ENCODE measurements at regions not wholly inside any gene's neighbourhood (a gene's known extent, or its start where the extent isn't known, plus 50 kb on each side); places are given as distances from the start of the nearest gene placed in this dataset.
A peak's percentile ranks its signal among the peaks of the same experiment; 100 is the strongest.

GRCh38 chr1:84759756-84760155, 69.5 kb upstream of the SSX2IP start:
- DNase-seq, result no peak

- DNase-seq, result peak; percentile 20 to 30
These were observed 68.8 kb upstream of the SSX2IP start for GRCh38 chr1:84758968-84759491.

DNA sequence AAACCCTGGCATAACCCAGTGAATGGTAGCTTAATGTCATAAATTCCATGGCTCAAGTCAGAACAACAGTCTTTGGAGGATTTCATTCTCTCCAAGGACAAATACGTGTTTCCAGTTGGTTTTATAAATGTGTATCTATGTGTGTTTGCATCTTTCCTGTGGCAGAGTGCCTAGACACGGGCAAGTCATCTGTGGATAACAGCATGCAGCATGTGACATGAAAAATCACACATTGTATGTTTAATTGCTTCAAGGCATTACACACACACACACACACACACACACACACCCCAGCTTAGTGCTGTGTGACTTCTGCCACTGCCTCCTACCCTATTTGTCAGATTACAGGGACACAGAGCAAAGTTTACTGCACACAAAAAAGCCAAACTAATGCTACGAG, 68.2 kb upstream of the SSX2IP start:
- no peak for DNase-seq

DNA sequence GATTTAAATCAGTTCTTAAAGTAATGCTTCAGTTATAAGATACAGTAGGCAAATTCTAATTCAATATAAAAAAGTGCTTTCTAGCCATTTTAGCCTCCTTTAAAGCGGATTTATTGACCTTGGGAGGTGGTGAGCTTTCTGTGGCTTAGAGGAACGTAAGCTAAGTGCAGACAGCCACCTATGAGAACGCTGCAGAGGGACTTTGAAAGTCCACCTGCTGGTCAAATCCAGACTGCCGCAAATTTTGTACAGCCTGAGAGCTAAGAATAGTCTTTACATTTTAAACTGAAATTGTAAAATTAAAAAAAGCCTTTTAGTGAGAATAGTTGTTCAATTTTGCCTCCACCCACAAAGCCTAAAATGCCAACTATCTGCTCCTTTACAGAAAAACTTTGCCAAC, 67.0 kb upstream of the SSX2IP start:
- no peak for DNase-seq

DNA sequence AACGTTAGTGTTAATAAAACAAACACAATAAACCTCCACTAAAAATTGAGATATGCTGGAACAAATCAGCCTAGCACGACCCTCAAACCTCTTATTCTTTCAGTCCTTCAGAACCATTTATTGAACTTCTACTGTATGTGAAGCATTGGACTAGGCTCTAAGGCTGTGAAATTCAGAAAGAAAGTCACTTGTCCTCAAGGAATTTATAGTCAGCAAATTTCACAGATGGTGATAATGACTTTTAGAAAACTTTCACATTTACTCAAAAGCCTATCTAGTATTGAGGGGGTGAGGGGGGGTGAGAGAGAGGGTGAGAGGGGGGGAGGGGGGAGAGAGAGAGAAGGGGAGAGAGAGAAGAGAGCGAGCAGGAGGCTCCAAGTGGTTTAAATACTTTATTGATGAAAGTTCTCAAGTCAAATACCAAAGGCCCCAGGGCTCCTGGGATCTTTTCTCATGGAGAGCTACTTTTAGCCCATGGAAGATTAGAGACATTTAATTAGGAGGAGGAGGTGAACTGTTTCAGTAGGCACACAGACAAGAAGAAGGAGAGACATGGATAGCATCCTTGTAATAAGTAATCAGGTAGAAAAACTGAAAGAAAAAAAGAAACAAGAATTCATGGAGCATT, 66.3 kb upstream of the SSX2IP start:
- DNase-seq, result no peak

DNA sequence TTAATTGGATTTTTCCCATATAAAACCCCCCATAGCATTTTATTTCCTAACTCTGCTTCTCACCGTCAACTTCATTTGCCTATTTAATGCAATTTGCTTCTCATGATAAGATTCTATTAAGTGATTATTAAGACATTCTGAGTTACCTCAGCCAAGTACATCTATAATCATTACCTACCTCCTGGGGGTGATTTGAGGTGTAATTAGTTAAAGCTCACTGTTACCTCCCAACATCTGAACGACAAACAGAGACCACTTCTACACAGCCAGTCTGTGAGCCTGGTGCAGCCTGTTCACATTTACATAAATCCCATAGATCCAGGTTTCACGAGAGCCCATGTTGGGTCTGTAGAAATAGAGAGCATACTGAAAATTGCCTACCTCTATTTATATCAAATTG, 65.7 kb upstream of the SSX2IP start:
- DNase-seq, result no peak

- no peak for DNase-seq
These were observed 65.0 kb upstream of the SSX2IP start for GRCh38 chr1:84755216-84755615.

DNA sequence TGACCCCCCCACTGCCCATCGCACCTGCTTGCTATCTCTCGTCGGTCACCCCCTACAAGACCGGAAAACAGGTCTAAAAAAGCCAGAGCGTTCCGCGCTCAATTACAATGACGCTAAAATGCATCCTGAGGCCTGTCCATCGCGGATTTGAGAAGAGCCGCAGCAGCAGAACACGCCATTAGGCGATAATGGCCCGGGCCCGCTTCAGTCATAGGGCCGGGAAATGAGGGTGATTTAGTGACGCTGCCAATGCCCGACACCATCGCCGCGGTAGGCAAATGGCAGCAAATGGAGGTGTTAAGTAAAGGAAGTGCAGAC, 64.1 kb upstream of the SSX2IP start:
- no peak for DNase-seq

DNA sequence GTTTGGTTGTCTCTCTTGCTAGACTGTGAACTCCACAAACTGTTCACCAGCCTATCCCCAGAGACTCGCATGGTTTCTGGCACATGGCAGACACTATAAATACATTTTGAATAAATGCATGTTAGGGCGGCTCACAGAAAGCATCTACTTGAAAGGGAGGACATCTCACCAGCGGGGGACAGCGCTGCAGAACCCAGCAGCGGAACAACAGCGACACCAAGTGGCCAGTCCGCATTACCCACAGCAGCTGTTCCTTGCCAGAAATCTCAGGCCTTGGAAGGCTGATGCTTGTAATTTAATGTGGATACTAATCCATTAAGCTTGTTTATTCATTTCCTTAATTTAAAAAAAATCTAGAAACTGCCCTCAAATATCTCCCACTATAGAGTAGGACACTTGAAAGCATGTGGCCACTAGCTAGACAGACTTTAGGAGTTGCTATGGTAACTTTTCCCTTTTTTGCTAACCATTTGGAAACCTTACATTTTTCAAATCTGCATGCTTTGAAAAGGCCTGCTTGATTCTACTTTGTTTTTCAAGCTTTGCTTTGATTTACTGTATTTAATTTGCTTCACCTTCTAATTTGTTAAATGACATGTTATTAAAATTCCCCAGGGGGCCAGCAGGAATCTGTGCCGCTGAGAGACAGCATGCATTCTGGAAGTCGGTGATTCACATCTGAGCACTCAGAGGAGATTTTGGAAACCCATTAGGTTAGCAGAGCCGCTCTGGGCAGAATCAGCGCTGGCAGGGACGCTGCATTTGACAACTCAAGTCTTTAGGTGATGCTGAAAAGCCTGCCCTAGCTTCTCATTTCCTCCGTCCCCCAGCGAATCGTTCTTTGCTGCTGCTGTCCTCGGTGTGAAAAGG, 63.5 kb upstream of the SSX2IP start:
- peak; percentile 35 to 81 for DNase-seq

DNA sequence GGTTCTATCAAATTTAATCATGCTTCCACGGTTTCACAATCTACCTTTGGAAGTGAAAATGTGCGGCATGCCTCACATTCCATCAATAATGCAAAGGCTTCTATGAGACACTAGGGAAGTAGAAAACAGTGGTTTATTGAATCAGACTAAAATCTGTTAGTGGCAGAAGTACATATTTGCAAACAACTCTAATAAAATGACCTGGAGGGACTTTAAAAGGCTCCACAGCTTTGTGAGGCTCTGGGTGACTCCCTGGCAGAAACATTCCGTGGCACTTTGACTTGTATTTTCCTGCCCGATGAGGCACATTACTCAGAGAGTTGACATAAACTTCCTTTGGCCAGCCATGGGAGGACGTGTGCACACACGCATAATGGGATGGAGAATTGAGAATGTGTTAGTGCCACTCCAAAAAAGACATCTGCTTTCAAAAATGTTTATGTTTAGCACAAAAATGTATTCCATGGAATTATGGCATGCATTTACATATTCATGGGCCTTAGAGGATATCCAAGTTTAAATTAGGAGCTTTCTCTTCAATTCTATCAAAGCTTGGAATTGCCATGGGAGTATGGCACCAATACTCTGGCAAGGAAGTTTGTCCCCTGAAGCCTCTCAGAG, 60.0 kb upstream of the SSX2IP start:
- no peak for DNase-seq

- DNase-seq, result no peak
These were observed 59.2 kb upstream of the SSX2IP start for GRCh38 chr1:84749427-84749826.

- DNase-seq, result no peak
These were observed 58.1 kb upstream of the SSX2IP start for GRCh38 chr1:84748364-84748763.

- DNase-seq, result no peak
These were observed 55.6 kb upstream of the SSX2IP start for GRCh38 chr1:84745857-84746256.

- DNase-seq, result no peak
These were observed 53.6 kb upstream of the SSX2IP start for GRCh38 chr1:84743896-84744295.

DNA sequence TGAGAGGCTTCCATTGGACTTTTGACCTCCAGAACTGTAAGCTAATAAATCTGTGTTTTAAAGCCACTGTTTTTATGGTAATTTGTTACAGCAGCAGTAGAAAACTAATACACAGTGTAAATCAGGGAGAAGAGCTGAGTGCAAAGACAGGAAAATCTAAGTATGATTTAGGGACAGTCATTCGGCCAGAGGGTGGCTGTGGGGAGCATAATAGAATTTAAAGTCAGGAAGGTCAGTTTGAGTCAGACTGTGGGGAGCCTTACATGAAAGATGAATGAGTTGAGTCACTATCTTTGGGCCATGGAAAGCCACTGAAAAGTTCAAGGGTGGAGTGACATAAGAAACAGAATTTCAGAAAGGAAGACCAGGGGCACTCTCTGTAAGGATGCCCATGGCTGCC, 52.4 kb upstream of the SSX2IP start:
- no peak for DNase-seq

DNA sequence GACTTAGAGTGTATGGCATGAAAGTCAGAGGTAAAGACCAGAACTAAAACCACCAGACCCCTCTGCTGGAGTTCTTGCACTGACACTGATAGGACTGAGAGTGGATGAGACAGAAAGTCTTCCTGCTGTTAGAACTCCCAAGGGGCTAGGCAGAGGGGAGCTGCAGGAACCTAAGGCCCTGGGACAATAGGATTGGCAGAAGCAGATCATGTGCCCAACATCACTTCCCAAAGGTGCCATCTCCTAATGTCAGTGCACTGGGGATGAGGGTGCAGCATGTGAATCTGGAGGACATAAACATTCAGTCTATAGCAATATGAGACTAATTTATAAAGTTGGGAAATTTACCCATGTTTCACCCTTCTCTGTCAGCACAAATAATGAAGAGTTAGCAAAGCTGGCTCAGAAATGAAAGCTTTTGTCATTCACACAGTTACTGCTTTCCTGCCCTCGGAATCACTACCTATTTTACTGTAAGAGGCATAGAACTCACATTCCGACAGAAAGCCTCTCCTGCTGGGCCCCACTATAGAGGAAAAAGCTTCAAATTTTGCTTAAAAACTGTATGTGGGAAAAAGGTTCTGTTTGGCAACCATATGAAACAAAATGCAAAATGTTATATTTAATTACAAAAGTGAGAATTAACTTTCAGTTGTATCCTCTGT, 49.9 kb upstream of the SSX2IP start:
- DNase-seq, result no peak

Data from inflammatory macrophage treated with lipopolysaccharide for 1 hour (primary cell).